ENCODE measurements at regions not wholly inside any gene's neighbourhood (a gene's known extent, or its start where the extent isn't known, plus 50 kb on each side); places are given as distances from the start of the nearest gene placed in this dataset.

DNA sequence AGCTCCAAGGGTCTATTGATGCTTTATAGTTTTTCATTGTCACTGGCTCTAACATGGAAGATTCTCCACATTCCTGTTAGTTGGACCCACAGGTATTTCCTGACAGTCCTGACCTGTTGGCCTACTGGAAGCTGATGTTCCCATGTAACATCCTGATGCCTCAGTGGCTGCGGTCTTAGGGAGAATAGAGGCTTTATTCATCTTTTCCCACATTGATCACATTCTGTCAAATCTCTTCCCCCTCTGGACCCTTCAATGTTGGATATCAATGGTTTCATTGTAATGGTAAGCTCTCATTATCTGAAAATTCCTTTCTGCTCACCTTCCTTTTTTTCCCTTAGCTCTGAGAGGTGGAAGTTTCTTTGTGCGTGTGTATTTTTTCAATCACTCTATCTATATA lies 280.9 kb upstream of the TBX3 start:
- TF ChIP-seq CTCF (conservative IDR thresholded peaks at IDR 0.05 in 1 of 2, IDR thresholded peaks at IDR 0.05 in 1 of 2; ENCODE audit: low read depth in 1 of 2, low read length in 2 of 2): no peak
- TF ChIP-seq EZH2 (IDR thresholded peaks at IDR 0.05; ENCODE audit: low read length, missing control alignments): no peak

Measured in fibroblast of lung (primary cell).